AG08395 (cell line): ENCODE measurements at regions not wholly inside any gene's neighbourhood (a gene's known extent, or its start where the extent isn't known, plus 50 kb on each side); places are given as distances from the start of the nearest gene placed in this dataset.

Experiments
- DNase-seq: peaks from one replicate; pipeline ENCODE4 v3.0.0; 2012; ENCODE audit warnings: mixed read lengths, low spot score

- no peak for DNase-seq
Measured at GRCh38 chr6:104201557-104201956, 658.2 kb downstream of the HACE1 start.

GRCh38 chr6:104187616-104188015, 672.1 kb downstream of the HACE1 start:
- DNase-seq = no peak

- DNase-seq = no peak
Measured at GRCh38 chr6:104186831-104187230, 672.9 kb downstream of the HACE1 start.

GRCh38 chr6:104183816-104184435, 675.8 kb downstream of the HACE1 start:
- no peak for DNase-seq

- no peak for DNase-seq
Measured at GRCh38 chr6:104182811-104183210, 676.9 kb downstream of the HACE1 start.

- no peak for DNase-seq
Measured at GRCh38 chr6:104173668-104174067, 686.1 kb downstream of the HACE1 start.

GRCh38 chr6:104170401-104170800, 689.3 kb downstream of the HACE1 start:
- DNase-seq = no peak

- DNase-seq = no peak
Measured at GRCh38 chr6:104166055-104166668, 693.6 kb downstream of the HACE1 start.

- DNase-seq = no peak
Measured at GRCh38 chr6:104162036-104162669, 697.6 kb downstream of the HACE1 start.

GRCh38 chr6:104159045-104159618, 700.6 kb downstream of the HACE1 start:
- no peak for DNase-seq

- no peak for DNase-seq
Measured at GRCh38 chr6:104143757-104144156, 716.0 kb downstream of the HACE1 start.

- no peak for DNase-seq
Measured at GRCh38 chr6:104134876-104135275, 724.8 kb downstream of the HACE1 start.

GRCh38 chr6:104130343-104130742, 729.4 kb downstream of the HACE1 start:
- no peak for DNase-seq

GRCh38 chr6:104126315-104127005, 733.3 kb downstream of the HACE1 start:
- DNase-seq = no peak

- DNase-seq = no peak
Measured at GRCh38 chr6:104123227-104123626, 736.5 kb downstream of the HACE1 start.

GRCh38 chr6:104118274-104118673, 741.4 kb downstream of the HACE1 start:
- DNase-seq = no peak

- no peak for DNase-seq
Measured at GRCh38 chr6:104109806-104110205, 749.9 kb downstream of the HACE1 start.

GRCh38 chr6:104108634-104109033, 751.1 kb downstream of the HACE1 start:
- no peak for DNase-seq

GRCh38 chr6:104095661-104096416, 763.9 kb downstream of the HACE1 start:
- DNase-seq = no peak

GRCh38 chr6:104087765-104088164, 772.0 kb downstream of the HACE1 start:
- DNase-seq = no peak

GRCh38 chr6:104068281-104068680, 791.4 kb downstream of the HACE1 start:
- DNase-seq = no peak

- no peak for DNase-seq
Measured at GRCh38 chr6:104064876-104065275, 794.8 kb downstream of the HACE1 start.
